HG03565 (cell line): ENCODE measurements at regions not wholly inside any gene's neighbourhood (a gene's known extent, or its start where the extent isn't known, plus 50 kb on each side); places are given as distances from the start of the nearest gene placed in this dataset.
"Not testable (repeated sequence)": the region's sequence is repeated elsewhere in the genome, so short reads cannot be mapped to it uniquely, and the experiment has no call there.

Experiments
- ATAC-seq: cut with Tn5 transposase; IDR thresholded peaks from one replicate; pipeline ENCODE4 v1.9.1; 2021; ENCODE audit warnings: mild to moderate bottlenecking, moderate library complexity; ENCODE audit not compliant: unreplicated experiment

- ATAC-seq = no peak
These were observed 118.8 kb upstream of the AFDN start for GRCh38 chr6:167707686-167708500.

GRCh38 chr6:167708501-167709094 lies 118.1 kb upstream of the AFDN start:
- ATAC-seq = no peak

GRCh38 chr6:167709196-167709595 lies 117.5 kb upstream of the AFDN start:
- no peak for ATAC-seq

- ATAC-seq = not testable (repeated sequence)
These were observed 116.9 kb upstream of the AFDN start for GRCh38 chr6:167709776-167710336.

GRCh38 chr6:167710363-167710920 lies 116.3 kb upstream of the AFDN start:
- no peak for ATAC-seq

- ATAC-seq = no peak
These were observed 115.5 kb upstream of the AFDN start for GRCh38 chr6:167711211-167711610.

- ATAC-seq = no peak
These were observed 114.7 kb upstream of the AFDN start for GRCh38 chr6:167711768-167712730.

GRCh38 chr6:167712731-167713475 lies 113.8 kb upstream of the AFDN start:
- no peak for ATAC-seq

- ATAC-seq = no peak
These were observed 112.6 kb upstream of the AFDN start for GRCh38 chr6:167714152-167714551.

- ATAC-seq = no peak
These were observed 109.3 kb upstream of the AFDN start for GRCh38 chr6:167717455-167717854.

GRCh38 chr6:167717867-167718266 lies 108.8 kb upstream of the AFDN start:
- no peak for ATAC-seq

- no peak for ATAC-seq
These were observed 106.8 kb upstream of the AFDN start for GRCh38 chr6:167719920-167720319.

- no peak for ATAC-seq
These were observed 106.0 kb upstream of the AFDN start for GRCh38 chr6:167720456-167721285.

GRCh38 chr6:167721291-167721690 lies 105.4 kb upstream of the AFDN start:
- no peak for ATAC-seq

GRCh38 chr6:167722634-167723309 lies 103.9 kb upstream of the AFDN start:
- no peak for ATAC-seq

- ATAC-seq = no peak
These were observed 100.6 kb upstream of the AFDN start for GRCh38 chr6:167726043-167726621.

- no peak for ATAC-seq
These were observed 96.3 kb upstream of the AFDN start for GRCh38 chr6:167730441-167730840.

GRCh38 chr6:167731216-167731615 lies 95.5 kb upstream of the AFDN start:
- ATAC-seq = no peak
